ENCODE measurements at regions not wholly inside any gene's neighbourhood (a gene's known extent, or its start where the extent isn't known, plus 50 kb on each side); places are given as distances from the start of the nearest gene placed in this dataset.
"Not testable (repeated sequence)": the region's sequence is repeated elsewhere in the genome, so short reads cannot be mapped to it uniquely, and the experiment has no call there.

DNA sequence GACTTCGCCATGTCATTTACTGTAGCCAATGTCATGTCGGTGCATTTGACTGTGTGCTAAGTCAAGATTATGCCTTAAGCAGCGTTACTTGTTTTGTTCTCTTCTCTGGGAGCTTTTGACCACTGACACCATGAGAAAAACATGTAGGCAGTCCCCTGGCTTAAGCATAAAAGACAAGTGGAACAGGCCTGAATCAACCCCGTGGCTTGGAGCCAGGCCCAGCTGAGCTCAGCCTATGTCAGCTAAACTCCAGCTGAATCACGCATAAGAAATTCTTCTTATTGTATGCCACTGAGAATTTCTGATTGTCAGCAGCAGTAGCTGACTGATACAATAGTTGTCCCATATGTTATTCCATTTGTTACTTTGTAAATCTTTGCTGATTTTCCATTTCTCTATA lies 261.9 kb downstream of the CBLL2 start:
- DNase-seq (ENCODE audit: low read depth in 2 of 2) = no peak

DNA sequence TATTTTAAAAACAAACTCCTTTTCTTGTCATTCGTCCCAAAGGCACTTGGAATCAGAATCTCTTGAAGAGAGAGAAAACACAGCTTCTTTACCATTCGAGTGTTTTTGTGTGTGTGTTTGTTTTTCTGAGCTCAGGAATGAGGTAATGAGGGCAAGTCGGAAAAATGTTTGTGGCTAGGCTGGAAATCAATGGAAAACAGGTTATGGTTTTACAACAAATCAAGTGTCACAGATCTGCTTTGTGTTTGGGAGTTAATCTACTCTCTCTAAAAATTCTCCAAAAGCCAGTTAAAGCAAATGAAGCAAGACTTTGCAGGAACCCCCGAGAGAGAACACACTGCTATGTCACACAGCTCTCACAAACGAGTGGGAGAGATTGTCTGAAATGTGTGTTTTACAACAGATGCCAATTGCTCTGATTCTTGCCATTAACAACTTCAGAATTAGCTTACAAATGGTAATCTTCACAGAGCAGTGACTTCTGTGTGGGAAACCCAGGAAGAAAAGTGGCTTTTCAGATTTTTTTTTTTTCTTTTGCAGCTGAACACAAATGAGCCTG lies 264.1 kb downstream of the CBLL2 start:
- DNase-seq (ENCODE audit: low read depth in 2 of 2) = no peak

DNA sequence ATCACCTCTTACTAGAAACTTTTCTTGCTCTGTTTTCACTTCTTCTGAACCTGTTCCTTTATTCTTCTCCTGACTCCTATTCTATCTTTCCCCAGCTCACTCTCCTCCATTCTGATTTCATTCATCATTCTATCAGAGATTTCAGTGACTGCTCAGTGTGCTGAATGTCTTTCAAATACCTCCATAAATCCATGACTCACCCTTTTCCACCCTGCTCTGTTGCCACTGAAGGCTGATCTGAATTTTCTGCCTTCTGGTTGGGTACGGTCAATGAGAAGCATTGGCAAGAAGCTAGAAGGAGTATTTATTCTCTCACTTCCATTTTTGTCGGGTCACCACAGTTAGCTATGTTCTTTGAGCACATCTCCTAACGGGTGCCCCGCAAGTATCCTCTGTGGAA lies 265.9 kb downstream of the CBLL2 start:
- DNase-seq (ENCODE audit: low read depth in 2 of 2) = no peak

- DNase-seq (ENCODE audit: low read depth in 2 of 2) = no peak
Observed at GRCh38 chrX:22541926-22542325, 269.2 kb downstream of the CBLL2 start.

- no peak for DNase-seq (ENCODE audit: low read depth in 2 of 2)
Observed at GRCh38 chrX:22542641-22543040, 269.9 kb downstream of the CBLL2 start.

GRCh38 chrX:22559506-22559905 lies 286.8 kb downstream of the CBLL2 start:
- no peak for DNase-seq (ENCODE audit: low read depth in 2 of 2)

DNA sequence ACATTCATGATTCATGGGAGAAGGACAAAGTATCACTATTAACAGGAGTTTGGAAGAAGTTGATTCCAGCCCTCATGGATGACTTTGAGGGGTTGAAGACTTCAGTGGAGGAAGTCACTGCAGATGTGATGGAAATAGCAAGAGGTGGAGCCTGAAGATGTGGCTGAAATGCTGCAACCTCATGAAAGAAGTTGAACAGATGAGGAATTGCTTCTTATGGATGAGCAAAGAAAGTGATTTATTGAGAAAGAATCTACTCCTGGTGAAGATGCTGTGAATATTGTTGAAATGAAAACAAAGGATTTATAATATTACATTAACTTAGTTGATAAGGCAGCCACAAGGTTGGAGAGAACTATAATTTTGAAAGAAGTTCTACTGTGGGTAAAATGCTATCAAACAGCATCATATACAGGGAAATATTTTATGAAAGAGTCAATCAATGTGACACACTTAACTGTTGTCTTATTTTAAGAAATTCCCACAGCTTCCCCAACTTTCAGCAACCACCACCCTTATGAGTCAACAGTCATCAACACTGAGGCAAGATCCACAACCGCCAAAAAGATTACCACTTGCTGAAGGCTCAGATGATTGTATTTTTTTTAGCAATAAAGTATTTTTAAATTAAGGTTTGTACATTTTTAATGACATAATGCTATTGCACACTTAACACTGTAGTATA lies 302.6 kb downstream of the CBLL2 start:
- DNase-seq (ENCODE audit: low read depth in 2 of 2) = no peak

- DNase-seq (ENCODE audit: low read depth in 2 of 2) = no peak
Observed at GRCh38 chrX:22577181-22577580, 304.5 kb downstream of the CBLL2 start.

DNA sequence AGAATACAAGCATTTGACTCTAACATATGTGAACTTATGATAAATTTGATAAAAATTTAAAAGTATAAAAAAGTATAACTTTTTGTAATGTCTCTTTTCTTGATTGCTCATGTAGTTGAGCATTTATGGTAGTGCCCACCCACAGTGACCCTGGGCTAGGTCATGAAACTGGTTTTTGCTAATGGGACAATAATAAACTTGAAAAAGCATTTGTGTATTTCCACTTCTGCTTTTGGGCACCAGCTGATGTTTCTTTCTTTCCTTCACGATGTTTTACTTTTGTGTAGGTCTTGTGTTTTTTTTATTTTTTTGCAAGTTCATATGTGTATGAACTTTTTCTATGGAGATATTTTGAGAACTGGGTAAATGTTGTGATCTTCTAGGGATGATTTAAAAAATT lies 313.1 kb downstream of the CBLL2 start:
- no peak for DNase-seq (ENCODE audit: low read depth in 2 of 2)

DNA sequence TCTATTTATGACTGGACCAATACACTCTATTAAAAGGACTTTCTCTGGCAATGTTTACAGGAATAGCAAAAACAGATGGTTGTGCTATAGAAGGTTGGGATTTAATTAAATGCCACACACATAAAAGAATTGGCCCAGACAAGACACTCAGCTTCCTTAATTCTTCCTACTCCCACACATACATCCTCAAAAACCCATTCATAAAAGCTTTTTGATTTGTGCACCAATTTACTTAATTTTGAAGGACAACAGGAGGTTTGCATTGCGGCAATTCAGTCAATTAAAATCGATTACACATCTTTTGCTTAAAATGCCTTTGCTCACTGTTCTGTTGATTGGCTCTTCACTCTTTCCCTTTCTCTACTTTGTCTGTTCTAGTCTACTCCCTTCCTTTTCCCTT lies 317.1 kb downstream of the CBLL2 start:
- DNase-seq (ENCODE audit: low read depth in 2 of 2) = no peak

DNA sequence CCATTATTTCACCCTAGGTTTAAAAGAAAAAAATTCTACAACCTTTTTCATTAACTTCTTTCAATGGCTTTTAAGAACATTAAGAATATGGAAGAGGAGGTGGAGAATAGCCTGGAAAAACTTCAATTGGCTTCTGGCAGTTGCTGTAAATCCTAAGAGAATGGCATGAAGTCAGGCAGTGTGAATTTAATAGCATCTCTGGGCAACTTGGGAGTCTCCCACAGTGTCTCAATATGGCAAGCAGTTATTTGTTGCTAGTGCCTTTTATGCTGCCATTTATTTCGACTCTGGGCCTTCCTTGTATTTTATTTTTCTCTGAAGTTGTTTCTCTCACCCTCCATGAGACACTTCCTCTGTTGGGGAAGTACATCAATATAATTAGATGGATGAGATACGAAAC lies 322.1 kb downstream of the CBLL2 start:
- no peak for DNase-seq (ENCODE audit: low read depth in 2 of 2)

DNA sequence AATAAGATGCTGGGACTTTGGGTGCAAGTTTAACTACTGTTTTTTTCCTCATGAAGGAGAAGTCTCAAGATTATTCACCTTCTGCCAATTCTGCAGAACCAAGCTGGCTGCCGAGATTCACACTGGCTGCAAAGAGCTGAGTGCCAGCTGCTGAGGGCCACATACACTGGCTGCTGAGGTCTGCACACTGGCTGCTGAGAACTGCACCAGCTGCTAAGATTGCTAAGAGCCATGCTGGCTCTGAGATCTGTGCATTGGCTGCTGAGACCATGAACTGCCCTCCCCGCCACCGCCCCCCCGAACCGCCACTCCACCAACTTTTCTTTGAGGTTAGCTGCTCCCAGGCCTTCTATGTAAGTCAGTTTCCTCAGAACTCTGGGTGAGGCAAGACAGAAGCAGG lies 330.3 kb downstream of the CBLL2 start:
- no peak for DNase-seq (ENCODE audit: low read depth in 2 of 2)

GRCh38 chrX:22609452-22609851 lies 336.7 kb downstream of the CBLL2 start:
- DNase-seq (ENCODE audit: low read depth in 2 of 2) = not testable (repeated sequence)

- DNase-seq (ENCODE audit: low read depth in 2 of 2) = no peak
Observed at GRCh38 chrX:22616867-22617266, 344.2 kb downstream of the CBLL2 start.

DNA sequence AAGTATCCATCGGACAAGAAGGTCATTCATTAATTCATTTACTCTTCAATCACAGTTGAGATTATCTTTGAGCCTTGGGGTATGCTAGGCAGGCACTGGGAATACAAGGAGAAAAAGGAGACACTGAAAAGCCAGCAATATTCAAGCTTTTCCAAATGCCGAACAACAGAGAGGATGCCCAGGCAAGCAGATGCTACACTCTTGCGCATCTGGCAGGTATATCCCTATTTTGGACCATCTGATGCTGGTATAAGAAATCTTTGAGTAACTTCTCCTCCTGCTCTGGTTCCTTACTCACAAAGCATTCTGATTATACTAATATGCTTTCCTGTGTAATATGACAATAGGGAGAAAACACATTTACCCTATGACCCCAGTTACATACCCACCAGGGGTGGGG lies 354.9 kb downstream of the CBLL2 start:
- DNase-seq (ENCODE audit: low read depth in 2 of 2) = no peak

DNA sequence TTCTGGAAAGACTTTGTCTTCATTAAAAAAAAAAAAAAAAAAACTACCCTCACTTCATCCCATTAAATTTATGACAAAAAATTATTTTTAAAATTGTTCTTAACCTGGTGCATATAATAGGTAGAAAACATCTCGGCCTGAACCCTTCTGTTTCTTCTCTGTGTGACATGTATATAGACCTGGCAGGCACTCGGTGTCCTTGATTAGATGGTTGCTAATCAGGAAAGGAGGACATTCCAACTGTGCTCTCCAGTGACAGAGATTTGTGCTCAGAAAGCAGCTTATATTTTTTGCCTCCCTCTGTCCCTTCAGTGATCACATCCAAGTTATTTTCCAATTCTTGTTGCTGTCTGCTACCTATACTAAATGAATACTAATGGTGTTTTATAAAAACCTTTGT lies 355.6 kb downstream of the CBLL2 start:
- no peak for DNase-seq (ENCODE audit: low read depth in 2 of 2)

GRCh38 chrX:22629105-22629725 lies 356.5 kb downstream of the CBLL2 start:
- DNase-seq (ENCODE audit: low read depth in 2 of 2) = no peak

DNA sequence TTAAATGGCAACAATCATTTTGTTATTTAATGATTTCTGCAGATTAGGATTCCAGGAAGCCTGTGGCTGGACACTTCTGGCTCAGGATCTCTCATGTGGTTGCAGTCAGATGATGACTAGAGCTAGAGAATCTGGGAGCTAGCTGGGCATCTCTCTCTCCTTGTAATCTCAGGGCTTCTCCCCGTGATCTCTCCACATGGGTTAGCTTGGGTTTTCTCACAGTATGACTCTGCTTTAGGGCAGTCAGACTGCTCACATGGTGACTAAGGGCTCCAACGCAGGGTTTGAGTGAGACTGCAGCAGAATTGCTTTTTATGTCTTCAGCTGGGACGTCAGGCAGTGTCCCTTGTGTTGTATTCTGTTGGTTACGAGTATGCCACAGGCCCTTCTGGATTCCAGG lies 361.4 kb downstream of the CBLL2 start:
- DNase-seq (ENCODE audit: low read depth in 2 of 2) = no peak

DNA sequence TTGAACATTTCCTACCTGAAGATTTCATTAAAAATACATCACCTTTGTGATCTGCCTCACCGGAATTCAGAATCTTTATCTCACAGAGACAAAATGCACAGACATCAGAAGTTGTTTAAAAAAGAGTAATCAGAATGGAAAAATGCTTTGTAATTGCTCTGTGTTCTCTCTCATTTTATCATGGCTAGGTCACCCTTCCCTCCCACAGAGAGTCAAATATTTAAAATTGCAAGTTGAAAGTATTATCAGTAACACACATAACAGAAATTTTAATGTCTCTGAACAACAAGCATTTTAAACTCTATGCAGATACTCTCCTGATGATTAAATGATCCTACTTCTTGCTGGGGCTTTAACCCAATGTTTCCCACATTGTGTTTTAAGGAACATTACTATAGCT lies 362.0 kb downstream of the CBLL2 start:
- DNase-seq (ENCODE audit: low read depth in 2 of 2) = no peak

GRCh38 chrX:22648281-22648680 lies 351.5 kb upstream of the DDX53 start:
- no peak for DNase-seq (ENCODE audit: low read depth in 2 of 2)

GRCh38 chrX:22650691-22651090 lies 349.1 kb upstream of the DDX53 start:
- DNase-seq (ENCODE audit: low read depth in 2 of 2) = no peak

DNA sequence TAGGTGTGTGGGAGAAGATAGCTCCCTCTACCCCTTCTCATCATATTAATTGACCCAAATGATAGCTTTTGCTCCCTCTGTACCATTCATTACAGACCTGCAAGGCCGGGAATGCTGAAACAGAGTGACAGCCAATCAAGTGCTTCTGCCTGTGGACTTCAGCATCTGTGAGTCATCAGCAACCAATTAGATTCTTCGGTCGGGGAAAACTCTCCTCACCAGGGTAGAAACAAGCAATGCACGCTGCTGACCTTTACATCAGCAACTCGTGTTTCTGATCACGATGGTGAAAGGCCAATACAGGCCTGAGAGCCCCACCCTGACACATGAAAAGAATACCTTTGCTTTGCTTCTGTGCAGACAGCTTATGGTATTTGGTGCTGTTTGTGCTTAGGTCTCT lies 347.2 kb upstream of the DDX53 start:
- no peak for DNase-seq (ENCODE audit: low read depth in 2 of 2)

DNA sequence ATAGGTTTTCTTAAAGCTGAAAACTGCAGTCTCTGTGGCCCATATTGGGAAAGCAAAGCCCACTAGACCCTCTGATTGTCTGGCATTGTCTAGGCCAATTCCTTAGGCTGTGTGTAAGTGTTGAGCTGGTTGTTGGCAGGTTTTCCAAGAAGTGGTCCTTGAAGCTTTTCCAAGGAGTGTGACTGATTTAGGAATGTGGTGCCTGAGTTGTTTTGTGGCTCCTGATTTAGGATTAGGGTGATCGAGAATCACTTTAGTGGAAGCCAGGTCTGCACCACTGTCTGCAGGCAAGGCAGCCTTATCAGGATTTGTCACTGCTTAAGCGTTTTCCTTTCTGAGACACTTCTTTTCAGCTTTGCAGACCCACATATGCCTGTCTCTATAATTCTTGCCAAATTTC lies 339.0 kb upstream of the DDX53 start:
- DNase-seq (ENCODE audit: low read depth in 2 of 2) = no peak

DNA sequence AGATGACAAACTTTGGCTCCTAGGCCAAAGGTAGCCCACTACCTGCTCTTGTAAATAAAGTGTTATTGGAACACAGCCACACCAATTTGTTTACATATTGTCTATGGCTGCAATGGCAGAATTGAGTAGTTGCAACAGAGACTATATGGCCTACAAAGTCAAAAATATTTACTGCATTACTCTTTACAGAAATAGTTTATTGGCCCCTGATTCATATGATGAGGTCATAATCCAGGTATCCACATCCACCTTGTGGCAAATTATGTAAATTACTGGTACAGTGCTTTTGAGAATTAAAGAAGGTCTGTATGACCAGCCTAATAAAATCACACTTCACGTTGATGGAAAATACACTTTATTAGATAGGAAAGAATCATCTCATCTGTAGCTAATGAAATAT lies 337.0 kb upstream of the DDX53 start:
- DNase-seq (ENCODE audit: low read depth in 2 of 2) = no peak
